Fibroblast of mammary gland (primary cell): ENCODE measurements at regions not wholly inside any gene's neighbourhood (a gene's known extent, or its start where the extent isn't known, plus 50 kb on each side); places are given as distances from the start of the nearest gene placed in this dataset.

Experiments
- DNase-seq: peaks from one replicate; pipeline ENCODE4 v3.0.0-alpha.2; 2010; ENCODE audit warnings: low read depth
- H3K4me3 ChIP-seq: 2 replicates; pipeline ENCODE4 v1.5.1; 2011; ENCODE audit warnings: low read depth, mild to moderate bottlenecking, low read length, moderate library complexity; ENCODE audit not compliant: control insufficient read depth
- CTCF ChIP-seq: conservative IDR thresholded peaks from 2 replicates; pipeline ENCODE4 v1.5.1; 2011; ENCODE audit warnings: low read depth, low read length, inconsistent platforms; ENCODE audit not compliant: control insufficient read depth, insufficient read depth

- TF ChIP-seq CTCF, result no peak
- DNase-seq, result no peak
- H3K4me3 ChIP-seq, result no peak overlapping the region
Measured at GRCh38 chr3:103847081-103848062, 1412.6 kb downstream of the ZPLD1 start.

GRCh38 chr3:103851793-103852192, 1417.0 kb downstream of the ZPLD1 start:
- no peak overlapping the region for H3K4me3 ChIP-seq
- TF ChIP-seq CTCF, result no peak
- no peak for DNase-seq

GRCh38 chr3:103862415-103862814, 1427.6 kb downstream of the ZPLD1 start:
- DNase-seq, result no peak
- no peak overlapping the region for H3K4me3 ChIP-seq
- TF ChIP-seq CTCF, result no peak

GRCh38 chr3:103863381-103863780, 1428.6 kb downstream of the ZPLD1 start:
- no peak overlapping the region for H3K4me3 ChIP-seq
- no peak for TF ChIP-seq CTCF
- no peak for DNase-seq

GRCh38 chr3:103866113-103866512, 1431.3 kb downstream of the ZPLD1 start:
- TF ChIP-seq CTCF, result no peak
- no peak for DNase-seq
- H3K4me3 ChIP-seq, result no peak overlapping the region

GRCh38 chr3:103873021-103873420, 1438.2 kb downstream of the ZPLD1 start:
- no peak for DNase-seq
- no peak overlapping the region for H3K4me3 ChIP-seq
- TF ChIP-seq CTCF, result no peak
